ENCODE measurements at regions not wholly inside any gene's neighbourhood (a gene's known extent, or its start where the extent isn't known, plus 50 kb on each side); places are given as distances from the start of the nearest gene placed in this dataset.

DNA sequence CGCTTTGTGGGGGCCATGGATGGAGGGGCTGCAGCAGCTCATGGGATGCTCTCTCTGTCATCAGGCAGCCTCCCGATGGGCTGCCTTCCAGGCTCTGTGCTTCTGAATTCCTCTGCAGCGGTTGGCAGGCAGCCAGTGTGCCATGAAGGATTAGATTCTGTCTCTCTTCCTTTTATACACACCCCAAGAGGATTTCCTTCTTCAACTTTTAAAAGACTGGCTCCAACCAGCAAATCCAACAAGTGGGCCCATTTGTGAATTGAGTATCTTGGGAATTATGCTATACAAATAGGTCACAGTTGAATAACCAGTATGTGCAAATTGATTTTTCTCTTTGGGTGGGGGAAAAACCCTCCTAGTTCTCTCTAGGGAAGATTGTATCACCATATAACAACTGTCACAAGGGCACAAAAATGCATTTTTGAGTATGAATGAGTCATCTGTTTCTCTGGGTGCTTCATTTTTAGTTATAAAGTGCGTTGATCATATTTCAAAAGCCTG lies 96.8 kb upstream of the FAT1 start:
- H3K4me3 ChIP-seq (replicated peaks; ENCODE audit: low read depth, low read length), result no peak overlapping the region
- no peak for DNase-seq (ENCODE audit: extremely low read depth, insufficient read length)
- TF ChIP-seq, protein P1, sequence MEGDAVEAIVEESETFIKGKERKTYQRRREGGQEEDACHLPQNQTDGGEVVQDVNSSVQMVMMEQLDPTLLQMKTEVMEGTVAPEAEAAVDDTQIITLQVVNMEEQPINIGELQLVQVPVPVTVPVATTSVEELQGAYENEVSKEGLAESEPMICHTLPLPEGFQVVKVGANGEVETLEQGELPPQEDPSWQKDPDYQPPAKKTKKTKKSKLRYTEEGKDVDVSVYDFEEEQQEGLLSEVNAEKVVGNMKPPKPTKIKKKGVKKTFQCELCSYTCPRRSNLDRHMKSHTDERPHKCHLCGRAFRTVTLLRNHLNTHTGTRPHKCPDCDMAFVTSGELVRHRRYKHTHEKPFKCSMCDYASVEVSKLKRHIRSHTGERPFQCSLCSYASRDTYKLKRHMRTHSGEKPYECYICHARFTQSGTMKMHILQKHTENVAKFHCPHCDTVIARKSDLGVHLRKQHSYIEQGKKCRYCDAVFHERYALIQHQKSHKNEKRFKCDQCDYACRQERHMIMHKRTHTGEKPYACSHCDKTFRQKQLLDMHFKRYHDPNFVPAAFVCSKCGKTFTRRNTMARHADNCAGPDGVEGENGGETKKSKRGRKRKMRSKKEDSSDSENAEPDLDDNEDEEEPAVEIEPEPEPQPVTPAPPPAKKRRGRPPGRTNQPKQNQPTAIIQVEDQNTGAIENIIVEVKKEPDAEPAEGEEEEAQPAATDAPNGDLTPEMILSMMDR (IDR thresholded peaks at IDR 0.05; ENCODE audit: insufficient read depth, low read length, poor library complexity, severe bottlenecking), result no peak
- H3K36me3 ChIP-seq (ENCODE audit: control insufficient read depth, insufficient read depth, low read length), result no peaks in the 10 kb centered on the region
- no peaks in the 10 kb centered on the region for H3K27me3 ChIP-seq (replicated peaks; ENCODE audit: control insufficient read depth, insufficient read depth, low read length)

DNA sequence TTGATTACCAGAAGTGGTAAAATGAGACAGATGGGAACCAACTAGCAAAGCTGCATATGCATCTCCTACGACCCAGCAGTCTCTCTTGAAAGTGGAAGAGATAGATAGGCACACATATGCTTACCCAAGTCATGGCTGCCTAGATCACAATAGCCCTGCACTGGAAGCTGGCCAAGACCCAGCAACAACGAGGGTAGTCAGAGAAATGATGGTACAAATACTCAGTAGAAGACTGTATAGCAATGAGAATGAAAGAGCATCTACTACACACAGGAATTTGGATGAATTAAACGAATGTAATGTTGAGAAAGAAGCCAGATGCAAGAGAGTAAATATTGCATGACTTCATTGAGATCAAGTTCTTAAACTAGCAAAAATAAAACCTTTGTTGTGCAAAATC lies 100.3 kb upstream of the FAT1 start:
- Histone ChIP-seq H3K27me3 (replicated peaks; ENCODE audit: control insufficient read depth, insufficient read depth, low read length) (no peaks in the 10 kb centered on the region), H3K4me3 (replicated peaks; ENCODE audit: low read depth, low read length) (no peak overlapping the region), H3K36me3 (ENCODE audit: control insufficient read depth, insufficient read depth, low read length) (no peaks in the 10 kb centered on the region)
- TF ChIP-seq, protein P1 (IDR thresholded peaks at IDR 0.05; ENCODE audit: insufficient read depth, low read length, poor library complexity, severe bottlenecking), result no peak
- DNase-seq (ENCODE audit: extremely low read depth, insufficient read length), result no peak

DNA sequence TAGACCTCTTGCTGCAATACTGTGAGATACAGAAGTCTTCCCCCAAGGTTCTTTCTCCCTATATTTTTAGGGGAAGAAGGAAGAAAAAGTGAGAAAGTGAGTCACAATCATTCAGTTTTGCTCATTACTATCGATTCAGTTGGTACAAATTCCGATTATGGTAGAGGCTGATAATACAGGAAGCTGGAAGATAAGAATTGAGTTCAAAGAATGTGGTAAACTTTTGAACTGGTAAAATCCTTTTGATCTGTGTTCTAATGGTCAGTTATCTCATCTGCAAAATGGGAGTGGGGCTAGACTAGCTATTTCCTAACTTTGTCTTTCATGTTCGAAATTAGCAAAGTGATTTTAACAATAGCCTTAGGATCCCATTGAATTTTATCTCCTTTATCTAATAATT lies 101.4 kb upstream of the FAT1 start:
- Histone ChIP-seq H3K36me3 (ENCODE audit: control insufficient read depth, insufficient read depth, low read length) (no peaks in the 10 kb centered on the region), H3K4me3 (replicated peaks; ENCODE audit: low read depth, low read length) (no peak overlapping the region), H3K27me3 (replicated peaks; ENCODE audit: control insufficient read depth, insufficient read depth, low read length) (no peaks in the 10 kb centered on the region)
- TF ChIP-seq, protein P1 (IDR thresholded peaks at IDR 0.05; ENCODE audit: insufficient read depth, low read length, poor library complexity, severe bottlenecking), result no peak
- no peak for DNase-seq (ENCODE audit: extremely low read depth, insufficient read length)

DNA sequence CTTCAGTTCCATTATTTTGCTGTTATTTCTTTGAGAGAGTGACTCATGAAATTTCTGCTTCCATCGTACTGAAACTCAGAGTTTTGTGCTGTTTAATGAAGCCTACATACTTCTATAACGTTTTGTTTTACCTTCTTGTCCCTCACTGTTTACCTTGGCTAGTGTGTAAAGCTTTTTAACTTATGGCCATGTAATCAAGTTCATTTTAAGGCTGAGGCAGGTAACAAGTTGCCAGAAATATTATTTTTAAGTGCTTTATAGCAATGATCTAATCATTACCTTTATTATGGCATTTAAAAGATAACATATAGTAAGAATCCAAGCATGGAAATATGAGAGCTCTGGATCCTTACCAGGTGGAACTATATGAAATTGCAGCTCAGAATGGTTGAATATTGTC lies 102.3 kb upstream of the FAT1 start:
- no peak for DNase-seq (ENCODE audit: extremely low read depth, insufficient read length)
- Histone ChIP-seq H3K36me3 (ENCODE audit: control insufficient read depth, insufficient read depth, low read length) (no peaks in the 10 kb centered on the region), H3K27me3 (replicated peaks; ENCODE audit: control insufficient read depth, insufficient read depth, low read length) (no peaks in the 10 kb centered on the region), H3K4me3 (replicated peaks; ENCODE audit: low read depth, low read length) (no peak overlapping the region)
- TF ChIP-seq, protein P1 (IDR thresholded peaks at IDR 0.05; ENCODE audit: insufficient read depth, low read length, poor library complexity, severe bottlenecking), result no peak

DNA sequence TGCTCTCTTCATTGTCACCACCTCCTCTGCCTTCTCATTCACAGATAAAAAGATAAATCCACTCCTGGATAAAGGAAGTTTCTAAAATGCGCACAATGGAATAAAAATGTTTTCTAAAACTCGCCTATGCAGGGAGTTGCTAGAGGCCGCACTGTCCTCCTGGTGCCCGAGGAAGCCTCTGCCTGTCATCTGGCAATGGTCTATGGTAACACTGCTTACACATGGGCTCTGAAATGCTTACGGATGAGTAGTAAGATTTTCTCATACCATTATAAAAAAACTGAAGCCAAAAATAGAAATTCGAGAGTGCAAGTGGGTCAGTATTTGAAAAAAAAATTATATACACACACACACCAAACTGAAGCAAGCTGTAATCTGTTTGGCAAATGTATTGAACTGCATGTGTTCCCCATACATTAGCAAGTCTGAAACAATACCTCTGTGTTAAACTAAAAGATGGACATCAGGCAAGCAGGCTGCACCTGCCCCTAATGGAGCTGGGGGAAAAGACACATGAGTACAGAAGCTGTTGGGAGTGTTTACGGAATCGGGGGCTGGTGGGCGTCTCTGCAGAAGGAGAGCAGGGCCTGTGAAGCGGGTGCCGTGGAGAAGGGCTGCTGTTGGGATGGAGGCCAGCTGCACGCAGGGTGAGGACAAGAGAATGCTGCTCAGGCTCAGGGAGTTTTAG lies 103.3 kb upstream of the FAT1 start:
- H3K27me3 ChIP-seq (replicated peaks; ENCODE audit: control insufficient read depth, insufficient read depth, low read length), result no peaks in the 10 kb centered on the region
- TF ChIP-seq, protein P1 (IDR thresholded peaks at IDR 0.05; ENCODE audit: insufficient read depth, low read length, poor library complexity, severe bottlenecking), result no peak
- H3K36me3 ChIP-seq (ENCODE audit: control insufficient read depth, insufficient read depth, low read length), result no peaks in the 10 kb centered on the region
- DNase-seq (ENCODE audit: extremely low read depth, insufficient read length), result no peak
- no peak overlapping the region for H3K4me3 ChIP-seq (replicated peaks; ENCODE audit: low read depth, low read length)

DNA sequence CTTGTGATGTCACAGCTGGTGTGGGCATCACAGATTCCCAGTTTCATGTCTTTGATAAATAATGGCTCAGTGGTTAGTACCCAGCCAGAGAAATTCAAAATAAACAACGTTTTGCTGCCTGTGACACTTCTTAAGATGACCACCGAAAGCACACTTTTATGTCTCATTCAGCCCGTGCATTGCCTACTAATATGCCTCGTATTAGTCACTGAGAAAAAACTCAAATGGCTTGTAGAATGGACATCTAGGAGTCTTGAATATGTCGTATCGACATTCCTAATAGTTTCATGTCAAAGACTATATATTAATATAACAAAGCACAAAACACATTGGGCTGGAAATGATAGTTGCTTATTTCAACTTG lies 103.9 kb upstream of the FAT1 start:
- no peaks in the 10 kb centered on the region for H3K36me3 ChIP-seq (ENCODE audit: control insufficient read depth, insufficient read depth, low read length)
- no peak for DNase-seq (ENCODE audit: extremely low read depth, insufficient read length)
- H3K27me3 ChIP-seq (replicated peaks; ENCODE audit: control insufficient read depth, insufficient read depth, low read length), result no peaks in the 10 kb centered on the region
- no peak overlapping the region for H3K4me3 ChIP-seq (replicated peaks; ENCODE audit: low read depth, low read length)
- TF ChIP-seq, protein P1 (IDR thresholded peaks at IDR 0.05; ENCODE audit: insufficient read depth, low read length, poor library complexity, severe bottlenecking), result no peak

All from GM06990 (cell line).